HS-27A (cell line): ENCODE measurements at regions not wholly inside any gene's neighbourhood (a gene's known extent, or its start where the extent isn't known, plus 50 kb on each side); places are given as distances from the start of the nearest gene placed in this dataset.
"Not testable (repeated sequence)": the region's sequence is repeated elsewhere in the genome, so short reads cannot be mapped to it uniquely, and the experiment has no call there.

ENCODE experiments used
- DNase-seq: peaks from one replicate; pipeline ENCODE4 v3.0.0-alpha.2; 2012; ENCODE audit warnings: low read depth, missing footprints

DNA sequence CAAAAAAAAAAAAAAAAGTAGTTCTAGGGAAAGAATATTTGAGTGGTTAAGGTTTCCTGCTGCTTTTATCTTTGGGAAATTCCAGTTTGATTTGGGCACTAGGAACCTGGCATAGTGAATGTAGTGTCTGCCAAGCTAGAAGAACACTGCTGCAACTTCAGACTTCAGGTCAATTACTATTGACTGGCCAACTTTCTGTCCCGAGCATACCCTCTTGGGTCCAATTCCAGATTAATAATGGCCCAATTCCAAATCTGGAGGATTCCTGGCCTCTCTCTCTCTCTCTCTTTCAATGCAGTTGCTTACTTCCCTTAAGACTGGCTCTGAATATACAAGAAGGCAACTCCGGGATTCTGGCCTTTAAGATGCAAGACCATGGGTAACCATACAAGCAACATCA is 74.9 kb downstream of the ANKEF1 start:
- no peak for DNase-seq

DNA sequence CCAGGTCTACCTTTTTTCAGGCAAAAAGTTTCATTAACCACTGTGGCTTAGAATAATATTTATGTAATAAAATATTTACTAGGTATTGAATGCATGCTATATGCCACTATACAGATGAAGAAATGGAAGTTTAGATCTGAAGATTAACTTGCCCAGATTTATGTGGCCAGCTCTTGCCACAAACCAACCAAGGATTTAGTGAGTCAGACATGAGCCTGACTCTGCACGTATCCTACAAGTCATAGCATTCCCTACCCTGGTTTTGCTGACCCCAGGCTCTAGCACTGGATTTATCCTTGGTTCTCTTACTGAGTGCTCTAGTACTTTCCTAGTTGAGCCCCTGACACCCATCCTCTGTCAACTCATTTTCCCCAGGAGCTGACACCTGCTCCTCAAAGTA is 75.4 kb downstream of the ANKEF1 start:
- no peak for DNase-seq

DNA sequence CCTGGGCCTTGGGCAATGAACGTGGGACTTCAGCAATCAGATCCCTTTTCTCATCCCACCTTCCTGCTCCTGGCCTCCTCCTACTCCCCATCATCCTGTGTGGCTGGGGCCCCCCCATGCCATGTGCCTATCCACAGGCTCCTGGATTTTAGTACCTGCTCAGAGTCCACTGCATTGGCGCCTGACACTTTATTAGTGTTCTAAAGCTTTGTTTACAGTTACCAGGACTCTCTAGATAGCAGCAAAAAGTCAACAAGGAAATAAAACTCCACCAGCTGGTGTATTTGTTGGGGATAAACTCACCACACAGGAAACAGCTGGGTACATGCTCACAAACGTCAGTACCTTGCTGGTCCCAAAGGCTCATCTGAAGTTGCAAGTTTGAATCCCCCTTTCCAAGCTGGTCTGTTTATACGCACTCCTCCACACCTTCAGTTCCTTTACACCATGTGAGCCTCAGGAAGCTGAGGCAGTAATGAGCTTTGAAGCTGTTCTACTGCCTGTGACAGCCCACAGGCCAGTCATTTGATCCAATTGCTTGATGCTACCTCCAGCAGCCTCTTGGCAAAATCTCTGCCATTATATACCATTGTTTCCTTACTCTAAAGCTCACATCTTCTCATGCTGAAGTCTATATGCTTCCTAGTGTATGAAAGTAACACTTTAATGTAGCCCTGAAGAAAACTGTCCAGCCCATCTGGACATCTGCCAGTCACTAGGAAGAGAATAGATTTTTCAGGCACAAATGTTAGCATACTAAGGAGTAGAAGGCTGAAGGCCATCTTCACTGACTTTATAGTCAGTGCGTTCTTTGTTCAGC is 76.6 kb downstream of the ANKEF1 start:
- no peak for DNase-seq

DNA sequence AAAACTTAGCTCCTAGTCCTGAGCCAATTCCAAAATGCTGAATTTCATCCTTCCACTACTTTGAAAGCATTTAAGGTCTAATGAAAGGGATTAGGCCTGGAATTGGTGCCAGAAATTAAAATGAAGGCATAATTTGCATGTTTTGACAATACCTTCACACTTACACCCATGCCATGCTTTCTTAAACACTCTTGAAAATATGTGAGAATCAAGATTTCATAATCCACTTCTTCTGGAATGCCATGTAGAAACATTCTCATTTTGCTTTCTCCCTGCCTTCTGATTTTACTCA is 77.1 kb downstream of the ANKEF1 start:
- DNase-seq = no peak

DNA sequence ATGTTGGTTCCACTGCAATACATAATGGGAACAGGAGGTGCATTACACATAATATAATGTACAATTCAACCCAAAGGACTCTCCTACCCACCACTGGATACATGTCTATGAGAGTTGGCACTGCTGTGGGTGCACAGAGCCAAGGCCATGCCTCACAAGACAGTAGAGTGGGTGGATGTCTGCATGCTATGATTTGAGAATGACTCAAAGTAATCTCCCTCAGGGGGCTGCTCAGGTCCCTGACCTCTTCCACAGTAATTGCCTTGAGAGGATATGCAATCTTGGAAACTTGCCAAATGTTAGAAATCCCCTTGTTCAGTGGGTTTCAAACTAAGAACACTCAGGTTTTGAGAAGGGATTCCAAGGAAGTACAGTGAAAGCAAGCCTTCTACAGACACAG is 79.0 kb downstream of the ANKEF1 start:
- DNase-seq = no peak

DNA sequence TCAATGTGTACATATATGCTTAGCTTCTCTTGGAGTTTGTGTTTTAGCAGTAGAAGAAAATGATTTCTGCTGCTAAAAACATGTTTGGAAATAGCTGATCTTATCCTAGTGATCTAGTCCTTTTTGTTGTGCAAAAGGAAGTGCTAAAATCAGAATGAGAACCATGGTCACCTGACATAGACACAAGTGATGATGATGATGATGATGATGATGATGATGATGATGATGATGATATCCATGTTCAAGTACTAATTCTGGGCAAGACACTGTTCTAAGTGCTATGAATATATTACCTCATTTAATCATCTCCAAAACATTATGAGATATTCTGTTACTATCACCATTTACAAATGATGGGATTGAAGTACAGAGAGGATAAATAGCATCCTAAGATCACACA is 79.8 kb downstream of the ANKEF1 start:
- DNase-seq = no peak

DNA sequence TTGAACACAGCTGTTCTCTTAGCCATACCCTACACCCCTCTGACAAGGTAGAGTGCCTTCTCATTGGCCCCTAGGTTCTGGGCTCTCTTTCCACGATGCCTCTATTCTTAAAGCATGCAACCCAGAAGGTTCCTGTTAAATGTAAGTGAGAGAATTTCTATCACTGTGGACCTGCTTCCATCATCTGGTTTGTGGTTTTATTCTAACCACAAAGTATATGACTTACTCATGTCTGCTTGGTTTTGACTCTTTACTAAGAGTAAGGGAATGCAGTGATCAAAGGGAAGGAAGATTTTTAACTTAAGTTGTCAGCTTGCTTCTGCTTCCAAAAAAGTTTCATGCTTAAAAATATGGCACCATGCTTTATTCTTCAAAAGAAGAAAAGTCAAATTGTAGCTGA is 80.2 kb downstream of the ANKEF1 start:
- DNase-seq = peak; percentile 33

DNA sequence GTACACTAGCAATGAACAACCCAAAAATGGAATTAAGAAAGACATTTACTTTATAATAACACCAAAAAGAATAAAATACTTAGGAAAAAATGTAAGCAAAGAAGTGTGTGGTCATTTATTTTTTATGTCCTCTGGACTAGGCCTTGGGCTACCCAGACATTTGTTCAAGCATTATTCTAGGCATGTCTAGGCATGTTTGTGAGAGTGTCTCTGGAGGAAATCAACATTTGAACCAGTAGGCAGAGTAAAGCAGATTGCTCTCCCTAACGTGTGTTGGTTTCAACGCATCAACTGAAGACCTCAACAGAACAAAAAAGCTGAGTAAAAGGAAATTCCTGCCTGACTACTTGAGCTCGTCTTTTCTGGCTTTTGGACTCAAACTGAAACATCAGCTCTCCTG is 84.5 kb downstream of the ANKEF1 start:
- DNase-seq = no peak

DNA sequence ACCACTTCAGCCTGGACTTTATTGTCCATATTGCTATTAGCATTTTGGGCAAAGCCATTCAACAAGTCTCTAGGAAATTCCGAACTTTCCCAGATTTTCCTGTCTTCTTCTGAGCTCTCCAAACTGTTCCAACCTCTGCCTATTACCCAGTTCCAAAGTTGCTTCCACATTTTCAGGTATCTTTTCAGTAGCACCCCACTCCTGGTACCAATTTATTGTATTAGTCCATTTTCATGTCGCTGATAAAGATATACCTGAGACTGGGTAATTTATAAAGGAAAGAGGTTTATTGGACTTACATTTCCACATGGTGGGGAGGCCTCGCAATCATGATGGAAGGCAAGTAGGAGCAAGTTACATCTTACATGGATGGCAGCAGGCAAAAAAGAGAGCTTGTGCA is 90.1 kb downstream of the ANKEF1 start:
- DNase-seq = not testable (repeated sequence)

DNA sequence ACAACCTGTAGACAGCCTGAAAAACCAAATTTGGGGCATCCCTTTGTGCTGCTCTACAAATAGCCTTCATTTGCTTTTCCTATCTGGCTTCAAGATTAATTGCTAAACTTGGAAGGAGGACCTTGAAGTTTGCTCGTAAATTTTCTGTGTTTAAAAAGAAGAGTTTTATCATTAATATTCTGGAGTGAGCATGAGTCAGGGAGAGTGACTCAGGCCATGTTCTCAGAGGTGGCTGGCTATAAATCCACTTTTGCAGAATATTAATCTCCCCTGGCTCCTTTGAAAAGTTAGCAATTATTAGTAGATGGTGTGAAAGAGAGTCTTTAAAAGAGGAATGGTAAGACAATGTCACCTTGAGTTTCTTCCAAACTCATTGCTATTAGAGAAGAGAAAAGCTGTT is 91.0 kb downstream of the ANKEF1 start:
- no peak for DNase-seq

DNA sequence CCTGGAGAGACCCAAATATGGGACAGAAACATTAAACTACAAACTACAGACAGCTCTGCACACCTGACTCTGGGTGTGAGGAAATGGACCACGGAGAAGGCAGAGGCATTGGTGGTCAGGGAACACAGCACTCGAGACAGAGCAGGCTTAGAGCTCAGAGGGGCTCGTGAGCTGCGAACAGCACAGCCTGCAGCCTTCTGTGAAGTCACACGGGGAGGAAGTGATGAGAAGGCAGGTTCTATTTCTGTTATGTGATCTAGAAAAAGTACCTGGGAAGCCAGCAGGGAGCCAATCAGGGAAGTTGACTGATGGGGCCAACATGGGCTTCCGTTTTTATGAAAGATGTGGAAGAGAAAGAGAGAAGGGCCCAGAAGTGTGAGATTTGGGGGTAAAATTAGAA is 88.9 kb upstream of the SNAP25 start:
- no peak for DNase-seq

DNA sequence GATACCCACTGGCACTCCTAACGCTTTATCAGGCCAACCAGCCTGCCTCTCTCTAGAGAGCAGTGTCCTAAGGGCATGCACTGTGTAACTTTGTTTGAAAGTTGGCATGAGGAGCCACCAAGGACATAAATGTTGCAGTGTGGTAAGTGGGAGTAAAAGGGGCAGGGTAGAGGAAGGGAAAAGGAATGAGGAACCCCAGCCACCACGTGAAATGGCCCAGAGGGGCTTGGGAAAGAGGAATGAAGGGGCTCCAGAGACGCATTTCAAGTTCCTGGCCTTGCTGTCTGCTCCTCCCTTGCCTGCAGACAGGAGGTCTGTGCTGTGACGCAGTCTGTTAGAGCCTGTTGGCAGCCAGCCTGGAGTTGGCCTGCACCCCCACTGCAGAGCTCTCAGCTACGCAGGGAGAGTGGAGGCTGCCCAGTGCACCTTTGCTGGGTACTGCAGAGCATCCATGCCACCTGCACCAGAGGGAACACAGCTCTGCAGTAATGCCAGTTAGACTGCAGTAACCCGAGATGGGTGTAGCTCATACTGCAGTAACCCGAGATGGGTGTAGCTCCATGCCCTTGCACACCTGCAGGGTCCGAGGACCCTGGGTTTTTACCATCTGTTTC is 86.8 kb upstream of the SNAP25 start:
- DNase-seq = no peak

DNA sequence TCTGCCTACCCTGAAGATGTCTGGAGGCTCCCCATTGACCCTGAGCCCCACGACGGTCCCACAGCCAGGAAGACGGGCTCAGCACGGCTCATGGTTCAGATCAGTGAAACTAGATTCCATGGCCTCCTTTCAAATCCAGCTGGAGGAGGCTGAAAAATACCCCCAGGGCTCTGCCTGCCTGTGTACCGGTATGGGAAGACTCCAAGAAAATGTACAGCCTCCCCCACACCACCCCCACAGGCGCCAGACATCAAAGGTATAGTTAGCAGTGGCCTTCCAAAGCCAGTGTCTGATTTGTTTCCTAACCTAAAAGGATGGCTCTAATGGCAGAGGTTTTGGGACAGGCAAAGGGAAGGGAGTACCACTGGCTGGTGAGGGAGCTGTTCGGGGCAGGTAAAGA is 86.2 kb upstream of the SNAP25 start:
- DNase-seq = no peak

DNA sequence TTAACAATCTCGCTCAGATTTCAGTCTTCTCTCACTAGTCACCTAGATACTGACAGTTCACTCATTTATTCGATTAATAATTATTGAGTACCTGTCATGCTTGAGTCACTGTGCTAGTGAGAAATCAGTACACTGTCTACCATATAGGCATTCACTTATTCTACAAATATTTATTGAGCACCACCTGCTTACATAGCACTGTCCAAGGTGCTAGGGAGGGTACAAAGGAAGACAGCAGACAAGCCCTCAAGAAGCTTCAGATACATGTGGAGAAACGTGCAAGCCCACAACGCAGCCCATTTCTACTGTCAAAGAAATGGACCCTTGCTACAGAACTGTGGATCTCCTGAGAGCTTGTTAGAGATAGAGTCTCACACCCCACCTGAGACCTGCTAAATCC is 85.1 kb upstream of the SNAP25 start:
- no peak for DNase-seq

DNA sequence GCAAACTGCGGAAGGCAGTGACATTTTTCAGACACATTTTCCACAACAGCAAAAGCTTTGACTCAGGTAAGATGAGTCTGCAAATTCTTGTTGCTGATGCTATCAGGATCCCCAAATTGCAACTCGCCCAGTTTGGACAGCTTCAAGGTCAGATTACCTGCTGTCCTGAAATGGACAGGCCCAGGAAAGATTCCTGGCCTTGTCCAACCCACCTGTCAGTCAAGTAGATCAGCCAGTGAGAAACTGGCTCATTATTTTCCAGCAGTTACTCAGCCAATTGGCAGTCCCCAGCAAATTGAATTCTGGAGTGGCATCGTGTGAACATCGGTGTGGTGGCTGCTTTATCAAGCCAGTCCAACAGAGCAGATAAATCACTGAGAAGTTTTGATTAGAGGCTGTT is 84.5 kb upstream of the SNAP25 start:
- no peak for DNase-seq

DNA sequence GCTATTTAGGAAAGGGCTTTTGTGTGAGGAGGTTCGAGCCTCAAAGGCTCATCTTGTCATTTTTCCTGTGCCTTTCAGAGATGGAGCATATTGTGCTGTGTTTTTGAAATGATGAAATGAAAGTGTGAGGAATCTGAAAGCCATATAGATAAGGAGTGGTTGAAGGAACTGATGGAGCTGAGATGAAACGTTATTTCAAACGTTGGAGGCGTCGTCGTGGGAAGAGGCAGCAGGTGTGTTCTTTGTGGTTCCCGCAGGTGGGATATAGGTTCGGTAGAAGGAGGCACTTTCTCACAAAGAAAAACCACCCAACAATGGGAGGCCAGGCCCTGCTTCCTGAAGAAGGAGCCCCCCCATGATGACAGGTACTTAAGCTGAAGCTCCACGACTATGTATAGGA is 83.2 kb upstream of the SNAP25 start:
- DNase-seq = no peak

DNA sequence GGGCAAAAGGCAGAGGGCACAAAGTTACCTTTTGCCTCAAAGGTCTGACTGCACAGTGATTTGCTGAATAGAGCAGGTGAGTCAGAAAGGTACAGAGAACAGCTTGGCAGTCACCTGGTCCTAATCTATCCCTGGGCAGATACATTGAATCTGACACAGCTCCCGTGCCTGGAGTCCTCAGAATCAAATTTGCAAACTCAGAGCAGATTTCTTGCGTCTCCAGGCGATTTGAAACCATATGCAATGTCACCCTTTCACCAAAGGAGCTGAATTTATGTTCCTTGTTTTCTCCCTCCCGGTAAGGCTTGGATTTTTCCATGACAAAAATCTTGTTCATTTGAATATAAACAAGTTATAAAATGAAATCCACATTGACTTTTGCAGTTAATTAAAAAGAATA is 81.6 kb upstream of the SNAP25 start:
- DNase-seq = no peak

DNA sequence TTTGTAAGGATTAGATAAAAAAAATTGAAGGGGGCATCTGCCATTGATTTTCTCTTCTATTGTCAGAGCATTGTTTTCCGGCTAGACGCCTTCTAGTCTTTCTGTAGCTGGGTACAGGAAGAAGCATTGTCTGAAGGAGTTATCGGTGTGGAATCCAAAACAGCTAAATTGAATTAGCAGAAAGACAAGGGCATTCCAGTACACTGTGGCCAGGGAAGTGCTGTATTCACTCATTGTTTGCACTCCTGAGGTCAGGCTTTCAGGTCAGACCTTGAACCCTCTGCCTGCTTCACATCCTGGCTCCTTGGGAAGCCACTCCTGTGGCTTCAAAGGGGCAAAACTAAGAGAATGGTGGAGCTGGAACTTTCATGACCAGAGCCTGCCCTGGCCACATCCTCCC is 81.1 kb upstream of the SNAP25 start:
- DNase-seq = no peak

DNA sequence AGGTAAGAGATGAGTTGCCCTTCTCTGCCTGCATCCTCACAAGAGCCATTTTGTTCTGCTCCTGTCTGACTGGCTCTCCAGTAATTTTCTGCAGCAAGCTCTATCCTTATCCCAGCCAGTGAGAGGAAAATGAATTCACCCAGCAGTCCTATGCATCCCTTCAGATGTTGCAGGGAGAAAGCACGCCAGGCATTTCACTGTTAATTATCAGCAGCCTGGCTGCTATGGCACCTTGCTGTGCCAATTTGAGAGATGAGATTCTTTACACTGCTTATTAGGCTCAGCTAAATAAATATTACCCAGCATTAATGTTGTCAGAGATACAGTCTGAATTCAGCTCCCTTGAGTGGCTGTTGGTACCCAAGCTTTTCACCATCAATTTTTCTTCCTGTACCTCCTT is 61.1 kb upstream of the SNAP25 start:
- DNase-seq = no peak

DNA sequence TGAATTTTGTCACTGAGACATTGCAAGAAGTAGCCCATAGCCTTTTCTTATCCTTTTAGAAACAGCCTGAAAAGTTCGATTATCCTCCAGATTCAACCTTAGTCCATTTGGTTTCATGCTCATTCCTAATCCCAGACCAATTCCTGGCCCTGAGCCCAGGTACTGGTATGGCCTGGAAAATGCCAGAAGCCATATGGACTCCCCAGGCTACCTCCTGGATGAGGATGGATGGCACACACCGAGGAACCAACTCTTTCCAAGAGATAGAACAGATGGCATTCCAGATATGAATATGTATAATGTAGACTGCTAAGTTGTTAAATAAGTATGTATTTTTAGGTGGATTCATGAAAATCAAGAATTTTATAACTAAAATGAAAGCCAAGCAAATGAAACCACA is 51.6 kb upstream of the SNAP25 start:
- DNase-seq = no peak

DNA sequence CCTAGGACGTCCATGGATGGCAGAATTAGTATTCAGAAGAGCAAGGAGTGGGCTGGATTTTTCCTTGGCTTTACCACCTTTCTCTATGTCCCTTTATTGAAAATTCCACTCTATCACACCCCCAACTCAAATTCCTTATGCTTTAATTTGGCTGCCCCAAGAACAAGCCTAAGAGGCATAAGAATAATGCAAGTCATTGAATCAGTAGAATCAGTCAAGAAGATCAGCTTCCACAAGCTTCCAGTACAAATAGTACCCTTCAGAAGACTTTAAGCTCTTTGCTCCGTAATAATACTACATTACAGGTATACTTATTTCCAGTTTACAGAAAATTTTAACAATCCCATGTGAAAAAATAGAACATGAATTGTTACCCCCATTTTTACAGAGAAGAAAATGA is 51.0 kb upstream of the SNAP25 start:
- DNase-seq = no peak
